ENCODE measurements at regions not wholly inside any gene's neighbourhood (a gene's known extent, or its start where the extent isn't known, plus 50 kb on each side); places are given as distances from the start of the nearest gene placed in this dataset.

GRCh38 chr1:232174306-232174705, 455.6 kb downstream of the SIPA1L2 start:
- H3K4me1 ChIP-seq (ENCODE audit: insufficient read depth, low read length): peaks cover 4% of the 10 kb centered on the region
- POLR2A ChIA-PET: no interaction called here
- DNase-seq (no peak), ATAC-seq (ENCODE audit: poor library complexity) (no peak)
- Mint-ChIP-seq H3K27ac (no peak overlapping the region), H3K4me3 (no peak overlapping the region), H3K9me3 (no peaks in the 10 kb centered on the region), H3K27me3 (peaks cover 16% of the 10 kb centered on the region), H3K36me3 (ENCODE audit: low read depth) (no peaks in the 10 kb centered on the region), H3K4me1 (ENCODE audit: low read depth) (peaks cover 11% of the 10 kb centered on the region)
- no peaks in the 10 kb centered on the region for H3K36me3 ChIP-seq (ENCODE audit: insufficient read depth, low read length)
- no peak overlapping the region for H3K27ac ChIP-seq (ENCODE audit: low read depth in 1 of 2, low read length in 2 of 2)
- no peaks in the 10 kb centered on the region for H3K9me3 ChIP-seq (ENCODE audit: control insufficient read depth in 1 of 2, insufficient read depth in 1 of 2, low read length in 2 of 2)
- CTCF ChIA-PET: no interaction called here
- no peak overlapping the region for H3K4me3 ChIP-seq (ENCODE audit: low read length)
- intact Hi-C loops (cut with DNase I, micrococcal nuclease): no loop called here
- TF ChIP-seq, protein P1, sequence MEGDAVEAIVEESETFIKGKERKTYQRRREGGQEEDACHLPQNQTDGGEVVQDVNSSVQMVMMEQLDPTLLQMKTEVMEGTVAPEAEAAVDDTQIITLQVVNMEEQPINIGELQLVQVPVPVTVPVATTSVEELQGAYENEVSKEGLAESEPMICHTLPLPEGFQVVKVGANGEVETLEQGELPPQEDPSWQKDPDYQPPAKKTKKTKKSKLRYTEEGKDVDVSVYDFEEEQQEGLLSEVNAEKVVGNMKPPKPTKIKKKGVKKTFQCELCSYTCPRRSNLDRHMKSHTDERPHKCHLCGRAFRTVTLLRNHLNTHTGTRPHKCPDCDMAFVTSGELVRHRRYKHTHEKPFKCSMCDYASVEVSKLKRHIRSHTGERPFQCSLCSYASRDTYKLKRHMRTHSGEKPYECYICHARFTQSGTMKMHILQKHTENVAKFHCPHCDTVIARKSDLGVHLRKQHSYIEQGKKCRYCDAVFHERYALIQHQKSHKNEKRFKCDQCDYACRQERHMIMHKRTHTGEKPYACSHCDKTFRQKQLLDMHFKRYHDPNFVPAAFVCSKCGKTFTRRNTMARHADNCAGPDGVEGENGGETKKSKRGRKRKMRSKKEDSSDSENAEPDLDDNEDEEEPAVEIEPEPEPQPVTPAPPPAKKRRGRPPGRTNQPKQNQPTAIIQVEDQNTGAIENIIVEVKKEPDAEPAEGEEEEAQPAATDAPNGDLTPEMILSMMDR (IDR thresholded peaks at IDR 0.05): no peak
- H3K27me3 ChIP-seq (ENCODE audit: control insufficient read depth in 1 of 2, insufficient read depth in 2 of 2, low read length in 2 of 2): no peaks in the 10 kb centered on the region

GRCh38 chr1:232172563-232172962, 457.4 kb downstream of the SIPA1L2 start:
- Histone ChIP-seq H3K4me3 (ENCODE audit: low read length) (no peak overlapping the region), H3K9me3 (ENCODE audit: control insufficient read depth in 1 of 2, insufficient read depth in 1 of 2, low read length in 2 of 2) (no peaks in the 10 kb centered on the region), H3K36me3 (ENCODE audit: insufficient read depth, low read length) (no peaks in the 10 kb centered on the region), H3K27ac (ENCODE audit: low read depth in 1 of 2, low read length in 2 of 2) (no peak overlapping the region), H3K4me1 (ENCODE audit: insufficient read depth, low read length) (peaks cover 4% of the 10 kb centered on the region), H3K27me3 (ENCODE audit: control insufficient read depth in 1 of 2, insufficient read depth in 2 of 2, low read length in 2 of 2) (no peaks in the 10 kb centered on the region)
- H3K36me3 Mint-ChIP-seq (ENCODE audit: low read depth): no peaks in the 10 kb centered on the region
- intact Hi-C loops (cut with DNase I, micrococcal nuclease): no loop called here
- H3K9me3 Mint-ChIP-seq: no peaks in the 10 kb centered on the region
- ChIA-PET POLR2A (interaction anchor here (0.7 kb wide), 1 partner anchor 218 kb away, joined by 4 read pairs; no protein-coding TSS in a partner anchor), CTCF (no interaction called here)
- DNase-seq (no peak), ATAC-seq (ENCODE audit: poor library complexity) (no peak)
- no peak overlapping the region for H3K27ac Mint-ChIP-seq
- TF ChIP-seq, protein P1 (IDR thresholded peaks at IDR 0.05): no peak
- H3K4me3 Mint-ChIP-seq: no peak overlapping the region
- H3K27me3 Mint-ChIP-seq: peaks cover 8% of the 10 kb centered on the region
- peaks cover 11% of the 10 kb centered on the region for H3K4me1 Mint-ChIP-seq (ENCODE audit: low read depth)

- POLR2A ChIA-PET: no interaction called here
- H3K4me3 Mint-ChIP-seq: no peak overlapping the region
- TF ChIP-seq, protein P1 (IDR thresholded peaks at IDR 0.05): no peak
- no peak for ATAC-seq (ENCODE audit: poor library complexity)
- Histone ChIP-seq H3K4me3 (ENCODE audit: low read length) (no peak overlapping the region), H3K27ac (ENCODE audit: low read depth in 1 of 2, low read length in 2 of 2) (no peak overlapping the region), H3K4me1 (ENCODE audit: insufficient read depth, low read length) (peaks cover 4% of the 10 kb centered on the region), H3K36me3 (ENCODE audit: insufficient read depth, low read length) (no peaks in the 10 kb centered on the region), H3K9me3 (ENCODE audit: control insufficient read depth in 1 of 2, insufficient read depth in 1 of 2, low read length in 2 of 2) (no peaks in the 10 kb centered on the region), H3K27me3 (ENCODE audit: control insufficient read depth in 1 of 2, insufficient read depth in 2 of 2, low read length in 2 of 2) (no peaks in the 10 kb centered on the region)
- peaks cover 8% of the 10 kb centered on the region for H3K27me3 Mint-ChIP-seq
- H3K4me1 Mint-ChIP-seq (ENCODE audit: low read depth): peaks cover 11% of the 10 kb centered on the region
- intact Hi-C loops (cut with DNase I, micrococcal nuclease): no loop called here
- no peak overlapping the region for H3K27ac Mint-ChIP-seq
- CTCF ChIA-PET: no interaction called here
- H3K9me3 Mint-ChIP-seq: no peaks in the 10 kb centered on the region
- no peak for DNase-seq
- no peaks in the 10 kb centered on the region for H3K36me3 Mint-ChIP-seq (ENCODE audit: low read depth)
Measured at GRCh38 chr1:232170909-232171308, 459.0 kb downstream of the SIPA1L2 start.
